ENCODE measurements at regions not wholly inside any gene's neighbourhood (a gene's known extent, or its start where the extent isn't known, plus 50 kb on each side); places are given as distances from the start of the nearest gene placed in this dataset.
"Not testable (repeated sequence)": the region's sequence is repeated elsewhere in the genome, so short reads cannot be mapped to it uniquely, and the experiment has no call there.

- DNase-seq (ENCODE audit: low spot score) = no peak
Measured at GRCh38 chr2:129794540-129794939, 184.9 kb upstream of the RAB6C start.

DNA sequence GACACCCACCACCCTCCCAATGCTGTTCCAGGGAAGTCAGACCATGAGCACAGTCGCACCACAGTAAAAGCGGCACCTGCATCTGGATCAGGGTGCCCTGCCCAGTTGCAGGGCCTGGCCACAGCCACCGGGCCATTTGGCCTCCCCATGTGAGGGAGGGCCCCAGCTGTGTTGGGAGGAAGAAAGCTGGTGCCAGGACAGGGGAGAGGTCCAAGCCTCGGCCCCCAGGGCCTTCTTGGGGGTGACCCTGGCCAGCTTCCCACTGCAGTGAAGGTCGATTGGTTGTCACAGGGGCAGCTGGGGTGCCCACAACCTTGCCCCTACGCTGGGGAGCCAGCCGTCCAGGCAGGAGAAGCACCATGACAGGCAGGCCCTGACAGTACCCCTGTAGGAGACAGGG is 183.2 kb upstream of the RAB6C start:
- DNase-seq (ENCODE audit: low spot score) = no peak

- no peak for DNase-seq (ENCODE audit: low spot score)
Measured at GRCh38 chr2:129796801-129797488, 182.5 kb upstream of the RAB6C start.

DNA sequence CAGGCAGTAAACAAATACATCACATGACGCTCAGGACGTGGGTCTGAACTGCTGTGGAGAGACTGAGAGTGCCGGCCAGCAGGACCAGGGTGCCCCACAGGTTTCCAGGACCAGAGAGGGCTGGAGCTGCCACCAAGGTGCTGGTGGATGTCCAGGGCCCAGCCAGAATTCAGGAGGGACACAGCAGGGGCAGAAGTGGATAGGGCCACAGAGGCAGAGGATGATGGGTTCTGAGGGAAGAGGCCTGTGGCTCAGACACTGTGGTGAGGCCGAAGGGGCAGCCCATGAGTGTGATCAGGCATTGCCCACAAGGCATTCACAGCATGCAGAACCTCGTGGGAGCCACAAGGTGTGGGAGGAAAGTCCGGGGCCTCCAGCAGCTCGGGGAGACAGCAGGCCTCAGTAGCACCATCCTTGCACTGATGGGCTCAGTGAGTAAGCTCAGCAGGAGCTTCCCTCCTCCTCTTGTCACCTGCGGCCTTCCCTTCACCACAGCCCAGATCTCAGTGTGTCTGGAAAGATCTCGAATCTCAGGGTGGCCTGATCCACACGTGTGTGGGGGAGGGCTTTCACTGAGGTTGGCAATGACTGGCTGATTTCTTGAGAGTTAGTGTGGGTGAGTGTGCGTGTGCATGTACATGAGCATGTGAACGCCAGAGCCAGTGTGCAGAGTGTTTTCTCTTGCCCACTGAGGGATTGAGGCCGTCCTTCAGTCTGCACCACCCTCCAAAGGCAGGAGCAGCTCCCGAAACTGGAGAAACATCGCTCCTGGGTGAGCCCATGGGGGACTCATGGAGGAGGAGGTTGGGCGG is 181.8 kb upstream of the RAB6C start:
- DNase-seq (ENCODE audit: low spot score) = no peak

GRCh38 chr2:129798301-129798581 is 181.2 kb upstream of the RAB6C start:
- DNase-seq (ENCODE audit: low spot score) = no peak

DNA sequence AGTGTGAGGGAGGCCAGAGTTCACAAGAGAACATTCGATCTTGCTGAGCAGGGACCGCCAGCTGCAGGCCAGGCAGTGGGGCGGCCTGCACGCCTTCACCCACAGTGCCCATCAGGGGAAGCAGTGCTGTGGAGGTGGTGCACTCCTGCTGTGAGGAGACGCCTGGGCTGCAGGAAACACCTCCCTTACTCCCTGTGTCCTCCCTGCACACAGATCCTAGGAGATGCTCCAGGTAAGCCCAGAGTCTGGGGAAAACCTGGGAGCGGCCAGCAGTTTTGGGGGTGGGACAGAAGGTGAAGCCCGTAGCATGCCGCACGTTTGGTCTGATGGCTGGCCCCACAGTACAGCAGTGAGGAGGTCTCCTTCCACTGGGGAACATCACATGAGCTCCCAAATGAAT is 180.8 kb upstream of the RAB6C start:
- DNase-seq (ENCODE audit: low spot score) = no peak

GRCh38 chr2:129799036-129799958 is 180.2 kb upstream of the RAB6C start:
- DNase-seq (ENCODE audit: low spot score) = no peak

- DNase-seq (ENCODE audit: low spot score) = no peak
Measured at GRCh38 chr2:129800285-129800684, 179.2 kb upstream of the RAB6C start.

GRCh38 chr2:129800686-129801085 is 178.8 kb upstream of the RAB6C start:
- no peak for DNase-seq (ENCODE audit: low spot score)

GRCh38 chr2:129801575-129801974 is 177.9 kb upstream of the RAB6C start:
- DNase-seq (ENCODE audit: low spot score) = peak; percentile 82

DNA sequence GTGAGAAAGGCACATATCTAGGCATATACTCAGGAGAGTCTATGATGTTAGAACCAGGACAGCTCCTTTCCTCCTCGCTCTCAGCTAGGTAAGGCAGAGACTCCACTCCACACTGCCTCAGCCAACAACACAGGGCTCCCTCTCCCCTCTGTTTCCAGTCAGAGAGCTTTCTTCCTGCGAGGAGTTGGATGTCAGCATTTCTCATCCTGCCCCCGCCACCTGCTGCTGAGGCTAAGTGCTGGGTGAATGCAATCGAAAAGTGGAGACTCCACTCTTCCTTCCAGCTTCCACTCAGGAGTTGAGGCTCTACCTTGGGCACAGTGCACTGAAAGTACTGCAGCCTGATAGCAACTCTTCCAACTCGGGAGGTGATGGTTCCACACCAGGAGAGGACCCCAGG is 177.2 kb upstream of the RAB6C start:
- no peak for DNase-seq (ENCODE audit: low spot score)

DNA sequence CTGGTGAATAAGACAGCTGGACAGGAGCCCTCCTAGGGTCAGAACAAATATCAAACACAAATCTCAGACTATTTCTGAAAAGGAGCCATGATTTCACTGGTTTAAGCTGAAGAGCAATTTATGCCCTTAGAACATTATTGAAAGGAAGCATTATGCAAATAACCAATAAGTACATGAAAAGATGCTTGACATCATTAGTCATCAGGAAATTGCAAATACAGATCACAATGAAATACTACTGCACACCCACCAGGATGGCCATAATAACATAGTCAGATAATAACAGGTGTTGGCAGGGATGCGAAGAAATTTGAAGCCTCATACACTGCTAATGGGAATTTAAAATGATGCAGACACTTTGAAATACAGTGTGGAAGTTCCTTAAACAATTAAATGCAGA is 176.4 kb upstream of the RAB6C start:
- peak; percentile 16 for DNase-seq (ENCODE audit: low spot score)

DNA sequence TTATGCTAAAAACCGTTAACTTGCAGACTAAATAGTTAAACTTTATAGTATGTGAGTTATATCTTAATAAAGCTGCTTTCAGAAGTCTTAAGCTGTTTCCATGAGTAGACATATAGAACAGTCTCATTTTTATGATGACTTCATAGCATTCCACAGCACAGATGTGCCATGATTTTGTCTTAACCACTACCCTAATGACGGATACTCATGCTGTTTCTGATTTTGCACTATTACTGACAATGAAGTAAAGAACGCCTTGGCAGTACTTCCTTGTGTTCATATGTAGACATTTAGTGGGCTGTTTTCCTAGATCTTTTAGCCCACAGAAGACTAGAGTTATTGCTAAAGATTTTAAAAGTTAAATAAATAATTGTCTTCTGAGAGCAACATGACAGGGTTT is 175.6 kb upstream of the RAB6C start:
- no peak for DNase-seq (ENCODE audit: low spot score)

GRCh38 chr2:129805899-129806298 is 173.6 kb upstream of the RAB6C start:
- no peak for DNase-seq (ENCODE audit: low spot score)

- DNase-seq (ENCODE audit: low spot score) = no peak
Measured at GRCh38 chr2:129806317-129806716, 173.1 kb upstream of the RAB6C start.

DNA sequence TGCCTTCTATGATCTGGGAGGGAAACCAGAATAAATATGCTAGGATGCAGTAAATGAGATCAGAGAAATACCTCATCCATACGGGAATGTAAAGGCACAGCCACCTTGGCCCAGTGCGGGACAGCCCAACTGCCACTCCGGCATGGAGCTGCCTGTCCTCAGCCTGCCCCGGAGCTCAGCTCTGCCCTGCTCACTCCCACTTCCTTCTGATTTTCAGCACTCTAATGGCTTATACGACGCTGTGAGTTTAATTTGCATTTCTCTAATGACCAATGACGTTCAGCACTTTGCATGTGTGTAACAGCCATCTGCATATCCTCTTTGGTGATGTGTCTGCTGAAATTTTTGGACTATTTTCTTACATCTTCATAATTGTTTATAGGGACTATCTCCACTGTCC is 172.5 kb upstream of the RAB6C start:
- DNase-seq (ENCODE audit: low spot score) = no peak

DNA sequence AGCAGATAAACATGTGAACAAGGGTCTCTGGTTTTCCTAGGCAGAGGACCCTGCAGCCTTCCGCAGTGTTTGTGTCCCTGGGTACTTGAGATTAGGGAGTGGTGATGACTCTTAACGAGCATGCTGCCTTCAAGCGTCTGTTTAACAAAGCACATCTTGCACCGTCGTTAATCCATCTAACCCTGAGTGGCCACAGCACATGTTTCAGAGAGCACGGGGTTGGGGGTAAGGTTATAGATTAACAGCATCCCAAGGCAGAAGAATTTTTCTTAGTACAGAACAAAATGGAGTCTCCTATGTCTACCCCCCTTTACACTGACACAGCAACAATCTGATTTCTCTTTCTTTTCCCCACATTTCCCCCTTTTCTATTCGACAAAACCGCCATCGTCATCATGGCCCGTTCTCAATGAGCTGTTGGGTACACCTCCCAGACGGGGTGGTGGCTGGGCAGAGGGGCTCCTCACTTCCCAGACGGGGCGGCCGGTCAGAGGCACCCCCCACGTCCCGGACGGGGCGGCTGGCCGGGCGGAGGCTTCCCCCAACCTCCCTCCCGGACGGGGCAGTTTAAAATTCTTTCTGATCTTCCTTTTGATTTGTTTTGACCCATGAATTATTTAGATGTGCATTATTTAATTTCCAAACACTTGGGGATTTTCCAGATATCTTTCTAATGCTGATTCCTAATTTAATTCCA is 171.7 kb upstream of the RAB6C start:
- DNase-seq (ENCODE audit: low spot score) = not testable (repeated sequence)

DNA sequence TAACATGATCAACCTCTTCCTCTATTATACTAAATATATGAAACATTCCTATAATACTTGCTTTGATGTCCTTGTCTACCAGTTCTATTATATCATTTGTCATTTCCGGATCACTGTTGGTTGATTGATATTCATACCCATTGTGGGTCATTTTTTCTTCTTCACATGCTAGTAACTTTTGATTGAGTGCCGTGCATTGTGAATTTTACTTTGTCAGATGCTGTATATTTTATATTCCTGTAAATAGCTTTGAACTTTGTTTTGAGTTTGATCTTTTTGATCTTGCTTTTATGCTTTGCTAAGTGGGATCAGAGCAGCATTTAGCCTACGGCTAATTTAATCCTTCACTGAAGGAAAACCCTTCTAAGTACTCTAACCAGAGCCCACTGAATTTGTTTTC is 168.9 kb upstream of the RAB6C start:
- no peak for DNase-seq (ENCODE audit: low spot score)

- peak; percentile 61 for DNase-seq (ENCODE audit: low spot score)
Measured at GRCh38 chr2:129812071-129812470, 167.4 kb upstream of the RAB6C start.

DNA sequence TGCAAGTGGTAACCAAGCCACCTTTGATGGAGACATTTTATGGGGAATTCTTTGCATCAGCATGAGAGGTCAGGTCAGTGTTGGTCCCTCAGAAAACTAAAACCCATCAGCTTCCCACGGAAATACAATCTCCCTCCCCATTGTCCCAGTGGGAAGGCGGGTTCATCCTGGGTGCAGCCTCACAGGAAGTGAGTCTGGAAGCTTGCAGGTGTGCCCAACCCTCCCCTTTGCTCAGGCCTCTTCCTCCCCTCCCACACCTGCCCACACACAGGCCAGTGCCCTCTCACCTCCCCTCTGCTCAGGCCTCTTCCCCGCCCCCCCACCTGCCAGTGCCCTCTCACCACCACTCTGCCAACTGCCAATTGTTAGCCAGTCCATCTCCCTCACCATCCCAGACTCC is 166.8 kb upstream of the RAB6C start:
- DNase-seq (ENCODE audit: low spot score) = no peak

DNA sequence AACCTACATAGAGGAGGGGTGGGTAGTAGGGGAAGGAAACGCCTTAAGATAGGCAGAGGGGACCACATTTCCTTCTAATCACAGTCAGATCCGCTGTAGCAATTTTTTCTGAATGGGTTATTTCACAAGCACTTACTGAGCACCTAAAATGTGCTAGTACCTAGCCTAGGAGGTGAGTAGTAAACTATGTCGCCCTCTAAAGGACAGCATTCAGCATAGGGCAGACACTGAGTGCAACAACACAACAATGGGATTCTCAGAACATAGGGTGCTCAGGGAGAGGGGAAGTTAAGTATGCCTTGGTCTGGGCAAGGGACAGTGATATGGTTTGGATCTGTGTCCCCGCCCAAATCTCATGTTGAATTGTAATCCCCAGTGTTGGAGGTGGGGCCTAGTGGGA is 166.1 kb upstream of the RAB6C start:
- no peak for DNase-seq (ENCODE audit: low spot score)
